Endothelial cell of umbilical vein (primary cell): ENCODE measurements at regions not wholly inside any gene's neighbourhood (a gene's known extent, or its start where the extent isn't known, plus 50 kb on each side); places are given as distances from the start of the nearest gene placed in this dataset.

ENCODE experiments used
- BruUV-seq: library from RNA; stranded (reverse); fragments of 400-500 nt; replicated peaks from 2 replicates; lab custom pipeline; 2021; lab: Mats Ljungman, UMichigan
- CTCF ChIA-PET: fragments of 300-600, 350-600 bp; sonication (Branson Sonifier 250); formaldehyde crosslinking; loops from one replicate; lab custom pipeline; 2021; ENCODE audit warnings: antibody characterized with exemption, inconsistent platforms; lab: Charles Lee
- POLR2A ChIA-PET: fragments of 300-600, 350-600 bp; sonication (Branson Sonifier 250); formaldehyde crosslinking; loops from one replicate; lab custom pipeline; 2021; ENCODE audit warnings: antibody characterized with exemption, inconsistent platforms; lab: Charles Lee
- DNase-seq: peaks from one replicate; pipeline ENCODE4 v3.0.0-alpha.2; 2011; ENCODE audit warnings: low read depth, low spot score
- FAIRE-seq: peaks from 2 replicates; lab custom pipeline; 2011; peaks lifted over from hg19 to GRCh38; lab: Jason Lieb, UNC
- H2AFZ ChIP-seq: 2 replicates; pipeline ENCODE4 v1.6.0; 2012; ENCODE audit warnings: low read depth, low read length, control low read depth, inconsistent platforms
- H3K27ac ChIP-seq: 2 replicates; pipeline ENCODE4 v1.5.1; 2011; ENCODE audit warnings: low read depth, mild to moderate bottlenecking, control low read depth, low read length, moderate library complexity; ENCODE audit not compliant: insufficient read depth
- H3K27me3 ChIP-seq, 2 experiments: 2 replicates each; pipeline versions ENCODE4 v1.6.0 to v1.6.1; 2011; ENCODE audit warnings: low read length in 2 of 2, mixed read lengths in 1 of 2; ENCODE audit not compliant: control insufficient read depth in 2 of 2, insufficient read depth in 2 of 2
- H3K36me3 ChIP-seq, 2 experiments: 2 replicates in 1 of 2; 3 replicates in 1 of 2; pipeline ENCODE4 v1.5.1; 2011; ENCODE audit warnings: low read length in 2 of 2, mild to moderate bottlenecking in 1 of 2, moderate library complexity in 1 of 2; ENCODE audit not compliant: control insufficient read depth in 2 of 2, insufficient read depth in 2 of 2; ENCODE audit errors: extremely low read depth in 1 of 2
- H3K4me1 ChIP-seq: 3 replicates; pipeline ENCODE4 v1.5.1; 2011; ENCODE audit warnings: mild to moderate bottlenecking, low read length; ENCODE audit not compliant: control insufficient read depth, insufficient read depth; ENCODE audit errors: extremely low read depth
- H3K4me2 ChIP-seq: 2 replicates; pipeline ENCODE4 v1.6.1; 2011; ENCODE audit warnings: low read length, control low read depth, mixed read lengths; ENCODE audit not compliant: insufficient read depth
- H3K4me3 ChIP-seq, 3 experiments: fragments of 200-600 bp in 1 of 3; sonication (generic), shearing (Covaris generic) in 1 of 3; replicated peaks in 1 of 3; 2 replicates each; pipeline ENCODE4 v1.5.1; 2011 to 2016; ENCODE audit warnings: control low read depth in 3 of 3, low read length in 3 of 3, mild to moderate bottlenecking in 2 of 3, inconsistent platforms in 1 of 3, low read depth in 1 of 3, moderate library complexity in 1 of 3; ENCODE audit not compliant: insufficient read depth in 1 of 3
- H3K79me2 ChIP-seq: 2 replicates; pipeline ENCODE4 v1.6.0; 2012; ENCODE audit warnings: low read length, inconsistent platforms; ENCODE audit not compliant: control insufficient read depth, insufficient read depth
- H3K9ac ChIP-seq: replicated peaks from 2 replicates; pipeline ENCODE3; 2011; ENCODE audit warnings: low read length, control low read depth; ENCODE audit not compliant: insufficient read depth; ENCODE audit errors: extremely low read depth
- H3K9me1 ChIP-seq: replicated peaks from 3 replicates; pipeline ENCODE4 v1.6.0; 2011; ENCODE audit warnings: mild to moderate bottlenecking, low read length; ENCODE audit not compliant: control insufficient read depth, insufficient read depth; ENCODE audit errors: extremely low read depth
- H3K9me3 ChIP-seq: replicated peaks from 2 replicates; pipeline ENCODE4 v1.5.1; 2012; ENCODE audit warnings: low read length, inconsistent platforms; ENCODE audit not compliant: control insufficient read depth, insufficient read depth
- H4K20me1 ChIP-seq: replicated peaks from 2 replicates; pipeline ENCODE3; 2011; ENCODE audit warnings: mild to moderate bottlenecking, low read length; ENCODE audit not compliant: control insufficient read depth, insufficient read depth; ENCODE audit errors: extremely low read depth
- CTCF ChIP-seq, 2 donors: IDR thresholded peaks; 1 replicate in 1 of 2; 2 replicates in 1 of 2; pipeline ENCODE4 v1.5.1; 2011; ENCODE audit warnings: low read length in 2 of 2, mild to moderate bottlenecking in 2 of 2, moderate library complexity in 2 of 2, control low read depth in 1 of 2, inconsistent platforms in 1 of 2, low read depth in 1 of 2; ENCODE audit not compliant: insufficient read depth in 1 of 2; ENCODE audit errors: extremely low read depth in 1 of 2
- EZH2 ChIP-seq: IDR thresholded peaks from 2 replicates; pipeline ENCODE4 v1.6.1; 2012; ENCODE audit warnings: borderline replicate concordance, low read depth, mild to moderate bottlenecking, moderate library complexity, low read length, inconsistent platforms; ENCODE audit not compliant: severe bottlenecking
- FOS ChIP-seq: IDR thresholded peaks from 2 replicates; pipeline ENCODE4 v1.6.1; 2011; ENCODE audit warnings: mild to moderate bottlenecking, low read length, moderate library complexity, borderline replicate concordance; ENCODE audit not compliant: insufficient read depth
- GATA2 ChIP-seq: IDR thresholded peaks from 2 replicates; pipeline ENCODE4 v1.7.0; 2011; ENCODE audit warnings: low read depth, mild to moderate bottlenecking, moderate library complexity, mixed read lengths, low read length; ENCODE audit not compliant: insufficient read length, insufficient read depth
- JUN ChIP-seq: IDR thresholded peaks from 2 replicates; pipeline ENCODE4 v1.6.1; 2011; ENCODE audit warnings: borderline replicate concordance, low read depth; ENCODE audit not compliant: insufficient read length, insufficient read depth
- MYC ChIP-seq: IDR thresholded peaks from one replicate; pipeline ENCODE4 v1.6.1; 2011; ENCODE audit warnings: mild to moderate bottlenecking, low read depth, low read length
- POLR2A ChIP-seq: IDR thresholded peaks from 2 replicates; pipeline ENCODE4 v1.6.1; 2012; ENCODE audit warnings: low read depth, mild to moderate bottlenecking, control low read depth, low read length
- POLR2AphosphoS5 ChIP-seq: IDR thresholded peaks from 2 replicates; pipeline ENCODE4 v1.6.1; 2012; ENCODE audit warnings: low read depth, mild to moderate bottlenecking, control low read depth, low read length, moderate library complexity; ENCODE audit not compliant: insufficient read depth
- dilution Hi-C: fragments of 300-500 bp; cut with MboI; formaldehyde crosslinking; loops from one replicate; pipeline ENCODE4 v1.15.0; 2019; ENCODE audit warnings: low sequenced_read_pairs; ENCODE audit not compliant: extremely low pct_ligation_motif_present
- intact Hi-C: fragments of 100-400 bp; cut with micrococcal nuclease; formaldehyde crosslinking; loops from one replicate; pipeline ENCODE4 v1.10.0; 2022

GRCh38 chr4:99710020-99710419 lies 52.4 kb upstream of the C4orf54 start:
- H3K4me1 ChIP-seq = no peaks in the 10 kb centered on the region
- H3K9ac ChIP-seq = no peak overlapping the region
- H3K9me1 ChIP-seq = no peaks in the 10 kb centered on the region
- no peak overlapping the region for H3K27ac ChIP-seq
- no peak overlapping the region for H3K4me3 ChIP-seq
- DNase-seq (no peak), FAIRE-seq (no peak)
- H3K9me3 ChIP-seq = no peaks in the 10 kb centered on the region
- intact Hi-C loops (no loop called here), dilution Hi-C loops (no loop called here)
- CTCF ChIA-PET = no interaction called here
- no peaks in the 10 kb centered on the region for H3K79me2 ChIP-seq
- no peak overlapping the region for H3K4me2 ChIP-seq
- no peaks in the 10 kb centered on the region for H4K20me1 ChIP-seq
- no peaks in the 10 kb centered on the region for H3K36me3 ChIP-seq
- no peaks in the 10 kb centered on the region for H3K27me3 ChIP-seq
- TF ChIP-seq FOS (no peak), CTCF (IDR thresholded peaks at IDR 0.05; ENCODE audit: extremely low read depth in 1 of 2, insufficient read depth in 1 of 2, low read depth in 1 of 2, low read length in 2 of 2) (no peak), POLR2AphosphoS5 (no peak), POLR2A (no peak), JUN (no peak), GATA2 (no peak), MYC (no peak), EZH2 (no peak)
- BruUV-seq = no TSS peak
- H2AFZ ChIP-seq = no peak overlapping the region
- POLR2A ChIA-PET = no interaction called here
